HepG2 (cell line): ENCODE measurements at regions not wholly inside any gene's neighbourhood (a gene's known extent, or its start where the extent isn't known, plus 50 kb on each side); places are given as distances from the start of the nearest gene placed in this dataset.

Source experiments
- CBFB ChIP-seq: sonication (generic); formaldehyde crosslinking; IDR thresholded peaks from 2 replicates; pipeline ENCODE4 v1.4.0; 2020; ENCODE audit warnings: missing genetic modification reagents
- ESRRA ChIP-seq: sonication (generic); formaldehyde crosslinking; IDR thresholded peaks from 2 replicates; pipeline ENCODE4 v1.5.1; 2020; ENCODE audit warnings: mild to moderate bottlenecking, low read depth, missing genetic modification reagents
- GMEB2 ChIP-seq: IDR thresholded peaks from 2 replicates; pipeline ENCODE4 v1.6.1; 2016; ENCODE audit warnings: missing biosample characterization, missing genetic modification reagents, low read depth
- HDAC6 ChIP-seq: fragments of 200-600 bp; sonication (generic); IDR thresholded peaks from 2 replicates; pipeline ENCODE4 v1.7.0; 2017; ENCODE audit warnings: mild to moderate bottlenecking, antibody characterized with exemption, low read length, low read depth
- IRF1 ChIP-seq: sonication (generic); formaldehyde crosslinking; IDR thresholded peaks from 2 replicates; pipeline ENCODE4 v1.4.0; 2020; ENCODE audit warnings: low read depth, mild to moderate bottlenecking, missing genetic modification reagents
- MXD3 ChIP-seq: IDR thresholded peaks from 2 replicates; pipeline ENCODE4 v1.6.1; 2016; ENCODE audit warnings: mild to moderate bottlenecking, missing biosample characterization, missing genetic modification reagents
- NPAS2 ChIP-seq: sonication (generic); formaldehyde crosslinking; IDR thresholded peaks from 2 replicates; pipeline ENCODE4 v1.8.0; 2022; ENCODE audit warnings: mild to moderate bottlenecking, missing genetic modification reagents, borderline replicate concordance
- RARA ChIP-seq: IDR thresholded peaks from 2 replicates; pipeline ENCODE4 v1.6.1; 2016; ENCODE audit warnings: missing genetic modification reagents, missing compliant biosample characterization
- RELA ChIP-seq: sonication (generic); formaldehyde crosslinking; IDR thresholded peaks from 2 replicates; pipeline ENCODE4 v1.4.0; 2020; ENCODE audit warnings: missing genetic modification reagents
- RFXAP ChIP-seq: sonication (generic); formaldehyde crosslinking; IDR thresholded peaks from 2 replicates; pipeline ENCODE4 v1.4.0; 2020; ENCODE audit warnings: missing genetic modification reagents, borderline replicate concordance
- SIN3B ChIP-seq: fragments of 150-350 bp; IDR thresholded peaks from 2 replicates; pipeline ENCODE4 v1.6.1; 2014; ENCODE audit warnings: low read length
- SOX6 ChIP-seq, 2 experiments: fragments of 450-650 bp in 1 of 2; sonication (generic) in 1 of 2; formaldehyde crosslinking in 1 of 2; IDR thresholded peaks; 2 replicates each; pipeline versions ENCODE4 v1.4.0 to v1.6.1; 2017 to 2020; ENCODE audit warnings: antibody characterized with exemption in 1 of 2, mild to moderate bottlenecking in 1 of 2, missing genetic modification reagents in 1 of 2
- SRSF1 ChIP-seq: fragments of 200-400 bp; formaldehyde crosslinking; optimal IDR thresholded peaks from 2 replicates; pipeline ENCODE3; 2017; ENCODE audit warnings: mild to moderate bottlenecking, low read depth, low read length, moderate library complexity
- TAF1 ChIP-seq: sonication (generic); formaldehyde crosslinking; IDR thresholded peaks from 2 replicates; pipeline ENCODE4 v1.4.0; 2020; ENCODE audit warnings: missing genetic modification reagents
- TSC22D2 ChIP-seq: sonication (generic); formaldehyde crosslinking; IDR thresholded peaks from 2 replicates; pipeline ENCODE4 v1.5.1; 2020; ENCODE audit warnings: missing genetic modification reagents, mild to moderate bottlenecking, borderline replicate concordance
- ZKSCAN1 ChIP-seq: fragments of 150-350 bp; IDR thresholded peaks from 2 replicates; pipeline ENCODE4 v1.6.1; 2014; ENCODE audit warnings: low read length
- ZKSCAN5 ChIP-seq: sonication (generic); formaldehyde crosslinking; IDR thresholded peaks from 2 replicates; pipeline ENCODE4 v1.5.1; 2020; ENCODE audit warnings: mild to moderate bottlenecking, missing genetic modification reagents
- ZNF121 ChIP-seq: sonication (generic); formaldehyde crosslinking; IDR thresholded peaks from 2 replicates; pipeline ENCODE4 v1.5.0; 2020; ENCODE audit warnings: mild to moderate bottlenecking, missing genetic modification reagents
- ZNF33A ChIP-seq: sonication (generic); formaldehyde crosslinking; IDR thresholded peaks from 2 replicates; pipeline ENCODE4 v1.5.1; 2020; ENCODE audit warnings: missing genetic modification reagents, mild to moderate bottlenecking, moderate library complexity, borderline replicate concordance
- ZSCAN12 ChIP-seq: sonication (generic); formaldehyde crosslinking; IDR thresholded peaks from 2 replicates; pipeline ENCODE4 v1.9.0; 2021; ENCODE audit warnings: mild to moderate bottlenecking, missing genetic modification reagents
- ZSCAN25 ChIP-seq: sonication (generic); formaldehyde crosslinking; IDR thresholded peaks from 2 replicates; pipeline ENCODE4 v1.8.0; 2022; ENCODE audit warnings: mild to moderate bottlenecking, missing genetic modification reagents
- TF ChIP-seq, protein P1 (sequence below): sonication (generic); formaldehyde crosslinking; IDR thresholded peaks from 2 replicates; pipeline ENCODE4 v1.8.0; 2022; ENCODE audit warnings: missing genetic modification reagents, mild to moderate bottlenecking, inconsistent platforms, borderline replicate concordance
- TF ChIP-seq, protein P2 (sequence below): sonication (generic); formaldehyde crosslinking; IDR thresholded peaks from 2 replicates; pipeline ENCODE4 v1.5.0; 2020; ENCODE audit warnings: missing genetic modification reagents

DNA sequence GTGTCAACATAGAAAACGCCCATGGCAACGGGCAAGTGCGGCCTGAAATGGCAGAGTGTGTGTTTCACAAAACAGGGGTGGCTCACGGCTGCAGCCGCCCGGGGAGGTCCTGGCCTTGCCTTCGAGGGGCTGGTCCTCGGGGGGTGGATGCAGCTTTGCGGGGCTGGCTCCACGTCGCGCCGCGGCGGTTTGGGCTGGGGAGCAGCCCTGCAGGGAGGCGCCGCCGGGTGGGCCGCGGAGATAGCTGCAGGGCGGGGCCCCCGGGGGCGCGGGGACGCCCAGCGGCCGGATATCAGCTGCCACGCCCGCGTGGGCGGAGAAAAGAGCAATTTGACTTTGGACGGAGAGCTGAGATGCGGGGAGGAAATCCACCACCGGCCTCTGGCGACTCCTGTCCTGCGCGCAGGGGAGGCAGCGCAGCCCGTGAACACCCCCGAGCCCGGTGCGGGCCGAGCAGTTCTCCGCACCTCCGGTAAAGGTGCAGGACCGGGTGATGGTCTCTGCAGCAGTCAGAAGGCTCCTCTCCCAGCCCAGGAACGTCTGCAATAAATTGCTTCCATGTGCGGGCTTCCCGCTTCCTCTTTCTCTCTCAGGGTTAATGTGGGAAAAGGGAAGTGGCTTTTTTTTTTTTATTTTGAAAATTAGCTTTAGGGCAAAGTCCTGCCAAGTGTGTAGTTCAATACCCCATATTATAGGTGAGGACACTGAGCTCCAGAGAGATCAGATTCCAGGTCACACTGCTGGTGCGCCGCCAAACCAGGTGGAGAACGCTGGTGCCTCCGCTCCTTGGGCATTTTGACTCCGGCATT is 110.5 kb downstream of the ARF6 start (continued):
- TF ChIP-seq ZNF33A (CRISPR knock-in tag) (0 out of 2 replicates have a peak, but pooled peaks have one; percentile 38), RARA (CRISPR knock-in tag) (peak; percentile 38), CBFB (CRISPR knock-in tag) (peak; percentile 55; the same call in 1 of the 2 replicates), GMEB2 (CRISPR knock-in tag) (no peak), SOX6 (IDR thresholded peaks at IDR 0.05) (no peak), SOX6 (CRISPR knock-in tag; IDR thresholded peaks at IDR 0.05) (no peak; the same call in 1 of the 2 replicates), ESRRA (no peak; the same call in 1 of the 2 replicates), SIN3B (no peak), ZSCAN12 (CRISPR knock-in tag) (peak; percentile 57; the same call in 1 of the 2 replicates), RELA (CRISPR knock-in tag) (no peak), IRF1 (CRISPR knock-in tag) (no peak), ZKSCAN5 (CRISPR knock-in tag) (no peak), ZSCAN25 (CRISPR knock-in tag) (peak; percentile 61; the same call in 1 of the 2 replicates), HDAC6 (no peak), SRSF1 (peak; percentile 72), TSC22D2 (CRISPR knock-in tag) (no peak; the same call in 1 of the 2 replicates), NPAS2 (CRISPR knock-in tag) (no peak), ZNF121 (peak; percentile 48; the same call in 1 of the 2 replicates), TAF1 (CRISPR knock-in tag) (peak; percentile 81), MXD3 (peak; percentile 52; the same call in 1 of the 2 replicates), RFXAP (CRISPR knock-in tag) (peak; percentile 60), ZKSCAN1 (no peak)
- TF ChIP-seq, protein P1, sequence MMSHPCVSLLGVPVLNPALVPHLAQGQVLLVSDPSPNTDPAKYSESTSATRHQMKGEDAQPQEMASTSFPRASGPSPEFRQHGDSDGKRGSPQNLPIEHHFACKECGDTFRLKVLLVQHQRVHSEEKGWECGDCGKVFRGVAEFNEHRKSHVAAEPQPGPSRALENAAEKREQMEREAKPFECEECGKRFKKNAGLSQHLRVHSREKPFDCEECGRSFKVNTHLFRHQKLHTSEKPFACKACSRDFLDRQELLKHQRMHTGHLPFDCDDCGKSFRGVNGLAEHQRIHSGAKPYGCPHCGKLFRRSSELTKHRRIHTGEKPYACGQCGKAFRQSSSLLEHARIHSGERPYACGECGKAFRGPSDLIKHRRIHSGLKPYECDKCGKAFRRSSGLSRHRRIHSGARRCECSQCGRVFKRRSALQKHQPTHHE (CRISPR knock-in tag): peak; percentile 76; the same call in 1 of the 2 replicates
- TF ChIP-seq, protein P2, sequence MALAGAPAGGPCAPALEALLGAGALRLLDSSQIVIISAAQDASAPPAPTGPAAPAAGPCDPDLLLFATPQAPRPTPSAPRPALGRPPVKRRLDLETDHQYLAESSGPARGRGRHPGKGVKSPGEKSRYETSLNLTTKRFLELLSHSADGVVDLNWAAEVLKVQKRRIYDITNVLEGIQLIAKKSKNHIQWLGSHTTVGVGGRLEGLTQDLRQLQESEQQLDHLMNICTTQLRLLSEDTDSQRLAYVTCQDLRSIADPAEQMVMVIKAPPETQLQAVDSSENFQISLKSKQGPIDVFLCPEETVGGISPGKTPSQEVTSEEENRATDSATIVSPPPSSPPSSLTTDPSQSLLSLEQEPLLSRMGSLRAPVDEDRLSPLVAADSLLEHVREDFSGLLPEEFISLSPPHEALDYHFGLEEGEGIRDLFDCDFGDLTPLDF (CRISPR knock-in tag): peak; percentile 60
